ENCODE measurements at regions not wholly inside any gene's neighbourhood (a gene's known extent, or its start where the extent isn't known, plus 50 kb on each side); places are given as distances from the start of the nearest gene placed in this dataset.
"Not testable (repeated sequence)": the region's sequence is repeated elsewhere in the genome, so short reads cannot be mapped to it uniquely, and the experiment has no call there.

- not testable (repeated sequence) for TF ChIP-seq SUZ12 (IDR thresholded peaks at IDR 0.05; ENCODE audit: extremely low read depth, insufficient read depth, insufficient read length); YY1 (IDR thresholded peaks at IDR 0.05; ENCODE audit: insufficient read depth, insufficient read length); ZNF274 (IDR thresholded peaks at IDR 0.05; ENCODE audit: low read depth, low read length)
Observed at GRCh38 chr12:34273703-34274102, 251.4 kb downstream of the ALG10 start.
